ENCODE measurements at regions not wholly inside any gene's neighbourhood (a gene's known extent, or its start where the extent isn't known, plus 50 kb on each side); places are given as distances from the start of the nearest gene placed in this dataset.

GRCh38 chr3:6560259-6560658 lies 300.7 kb upstream of the GRM7 start:
- TF ChIP-seq POLR2A (IDR thresholded peaks at IDR 0.05), result no peak
- TF ChIP-seq CTCF (IDR thresholded peaks at IDR 0.05), result no peak
- no peak for TF ChIP-seq EP300 (IDR thresholded peaks at IDR 0.05)
